ENCODE measurements at regions not wholly inside any gene's neighbourhood (a gene's known extent, or its start where the extent isn't known, plus 50 kb on each side); places are given as distances from the start of the nearest gene placed in this dataset.

- no peaks in the 10 kb centered on the region for H3K79me2 ChIP-seq
- no peaks in the 10 kb centered on the region for H3K9me2 ChIP-seq (replicated peaks; ENCODE audit: insufficient read depth)
- no peak overlapping the region for H2AFZ ChIP-seq
- H3K4me2 ChIP-seq = no peak overlapping the region
- no peak overlapping the region for H3K27ac ChIP-seq
- no peak for DNase-seq (ENCODE audit: low spot score)
- WGBS (ENCODE audit: low lambda C conversion rate, missing lambda C conversion rate) = 0% methylated on average over 1 of the region's 1 CpG
- H3K4me3 ChIP-seq = no peak overlapping the region
- H3K9me3 ChIP-seq (ENCODE audit: low read depth) = no peaks in the 10 kb centered on the region
- no peak for TF ChIP-seq CTCF (IDR thresholded peaks at IDR 0.05; ENCODE audit: poor library complexity)
- no peak for TF ChIP-seq EZH2 (IDR thresholded peaks at IDR 0.05; ENCODE audit: borderline replicate concordance)
- TF ChIP-seq EZH2phosphoT487 (IDR thresholded peaks at IDR 0.05; ENCODE audit: low read depth, severe bottlenecking, unreplicated experiment) = no peak
- H3K27me3 ChIP-seq = no peaks in the 10 kb centered on the region
- no peaks in the 10 kb centered on the region for H3K4me1 ChIP-seq (ENCODE audit: insufficient read depth)
- no peaks in the 10 kb centered on the region for H3K36me3 ChIP-seq (replicated peaks; ENCODE audit: insufficient read depth, low read depth)
- H4K20me1 ChIP-seq (ENCODE audit: insufficient read depth, poor library complexity, severe bottlenecking) = no peaks in the 10 kb centered on the region
Measured at GRCh38 chr10:44619521-44619920, 234.6 kb upstream of the CXCL12 start.

- Histone ChIP-seq H3K36me3 (replicated peaks; ENCODE audit: insufficient read depth, low read depth) (no peaks in the 10 kb centered on the region), H4K20me1 (ENCODE audit: insufficient read depth, poor library complexity, severe bottlenecking) (no peaks in the 10 kb centered on the region), H2AFZ (no peak overlapping the region), H3K27ac (no peak overlapping the region), H3K9me2 (replicated peaks; ENCODE audit: insufficient read depth) (no peaks in the 10 kb centered on the region), H3K4me1 (ENCODE audit: insufficient read depth) (no peaks in the 10 kb centered on the region), H3K27me3 (no peaks in the 10 kb centered on the region), H3K4me3 (no peak overlapping the region), H3K4me2 (no peak overlapping the region), H3K9me3 (ENCODE audit: low read depth) (no peaks in the 10 kb centered on the region), H3K79me2 (no peaks in the 10 kb centered on the region)
- no peak for DNase-seq (ENCODE audit: low spot score)
- TF ChIP-seq EZH2phosphoT487 (IDR thresholded peaks at IDR 0.05; ENCODE audit: low read depth, severe bottlenecking, unreplicated experiment) (no peak), EZH2 (IDR thresholded peaks at IDR 0.05; ENCODE audit: borderline replicate concordance) (no peak), CTCF (IDR thresholded peaks at IDR 0.05; ENCODE audit: poor library complexity) (no peak)
- 78% methylated on average over 3 of the region's 3 CpGs for WGBS (ENCODE audit: low lambda C conversion rate, missing lambda C conversion rate)
Measured at GRCh38 chr10:44619975-44620374, 235.1 kb upstream of the CXCL12 start.

- H3K79me2 ChIP-seq = no peaks in the 10 kb centered on the region
- H3K36me3 ChIP-seq (replicated peaks; ENCODE audit: insufficient read depth, low read depth) = no peaks in the 10 kb centered on the region
- DNase-seq (ENCODE audit: low spot score) = no peak
- no peak overlapping the region for H3K4me3 ChIP-seq
- H3K9me2 ChIP-seq (replicated peaks; ENCODE audit: insufficient read depth) = no peaks in the 10 kb centered on the region
- H3K27ac ChIP-seq = no peak overlapping the region
- no peaks in the 10 kb centered on the region for H3K4me1 ChIP-seq (ENCODE audit: insufficient read depth)
- no peaks in the 10 kb centered on the region for H3K27me3 ChIP-seq
- no peaks in the 10 kb centered on the region for H3K9me3 ChIP-seq (ENCODE audit: low read depth)
- WGBS (ENCODE audit: low lambda C conversion rate, missing lambda C conversion rate) = 87% methylated on average over 6 of the region's 6 CpGs
- no peaks in the 10 kb centered on the region for H4K20me1 ChIP-seq (ENCODE audit: insufficient read depth, poor library complexity, severe bottlenecking)
- no peak overlapping the region for H3K4me2 ChIP-seq
- H2AFZ ChIP-seq = no peak overlapping the region
- TF ChIP-seq CTCF (IDR thresholded peaks at IDR 0.05; ENCODE audit: poor library complexity) = no peak
- TF ChIP-seq EZH2 (IDR thresholded peaks at IDR 0.05; ENCODE audit: borderline replicate concordance) = no peak
- TF ChIP-seq EZH2phosphoT487 (IDR thresholded peaks at IDR 0.05; ENCODE audit: low read depth, severe bottlenecking, unreplicated experiment) = no peak
Measured at GRCh38 chr10:44627591-44628354, 242.9 kb upstream of the CXCL12 start.

All from hepatocyte (in vitro differentiated cells).